GM21381 (cell line): ENCODE measurements at regions not wholly inside any gene's neighbourhood (a gene's known extent, or its start where the extent isn't known, plus 50 kb on each side); places are given as distances from the start of the nearest gene placed in this dataset.
"Not testable (repeated sequence)": the region's sequence is repeated elsewhere in the genome, so short reads cannot be mapped to it uniquely, and the experiment has no call there.

Experiments
- ATAC-seq: cut with Tn5 transposase; IDR thresholded peaks from one replicate; pipeline ENCODE4 v1.9.1; 2021; ENCODE audit warnings: mild to moderate bottlenecking, moderate library complexity; ENCODE audit not compliant: unreplicated experiment

- no peak for ATAC-seq
These were observed 372.1 kb downstream of the ZNF674 start for GRCh38 chrX:46173159-46173558.

DNA sequence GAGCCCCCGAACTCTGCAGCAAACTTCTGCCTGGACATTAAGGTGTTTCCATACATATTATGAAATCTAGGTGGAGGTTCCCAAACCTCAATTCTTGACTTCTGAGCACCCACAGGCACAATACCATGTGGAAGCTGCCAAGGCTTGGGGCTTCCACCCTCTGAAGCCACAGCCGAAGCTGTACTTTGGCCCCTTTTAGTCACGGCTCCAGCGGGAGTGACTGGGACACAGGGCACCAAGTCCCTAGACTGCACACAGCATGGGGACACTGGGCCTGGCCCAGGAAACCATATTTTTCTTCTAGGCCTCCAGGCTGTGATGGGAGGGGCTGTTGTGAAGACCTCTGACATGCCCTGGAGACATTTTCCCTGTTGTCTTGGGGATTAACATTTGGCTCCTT, 373.8 kb downstream of the ZNF674 start:
- not testable (repeated sequence) for ATAC-seq

GRCh38 chrX:46169808-46170207, 375.4 kb downstream of the ZNF674 start:
- ATAC-seq = no peak

GRCh38 chrX:46168254-46168653, 377.0 kb downstream of the ZNF674 start:
- no peak for ATAC-seq

GRCh38 chrX:46165866-46166265, 379.4 kb downstream of the ZNF674 start:
- no peak for ATAC-seq

DNA sequence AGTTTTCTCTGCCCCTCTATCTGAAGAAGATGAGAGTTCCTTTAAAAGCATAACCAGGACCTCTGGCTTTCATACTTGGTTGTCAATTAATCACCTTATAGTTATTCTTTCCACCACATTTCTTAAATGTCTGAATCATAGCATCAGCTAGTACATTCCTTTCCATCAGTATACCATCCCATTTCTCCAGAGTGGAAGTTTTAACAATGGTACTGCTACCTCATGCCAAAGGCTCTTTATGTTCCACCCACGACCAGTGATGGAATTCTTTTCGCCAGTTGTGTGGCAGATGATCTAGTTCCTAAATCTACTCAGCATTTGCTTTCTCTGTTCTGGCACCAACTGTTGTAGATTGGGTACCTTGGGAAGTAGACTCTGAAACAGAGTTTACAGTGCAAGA, 379.8 kb downstream of the ZNF674 start:
- ATAC-seq = no peak

DNA sequence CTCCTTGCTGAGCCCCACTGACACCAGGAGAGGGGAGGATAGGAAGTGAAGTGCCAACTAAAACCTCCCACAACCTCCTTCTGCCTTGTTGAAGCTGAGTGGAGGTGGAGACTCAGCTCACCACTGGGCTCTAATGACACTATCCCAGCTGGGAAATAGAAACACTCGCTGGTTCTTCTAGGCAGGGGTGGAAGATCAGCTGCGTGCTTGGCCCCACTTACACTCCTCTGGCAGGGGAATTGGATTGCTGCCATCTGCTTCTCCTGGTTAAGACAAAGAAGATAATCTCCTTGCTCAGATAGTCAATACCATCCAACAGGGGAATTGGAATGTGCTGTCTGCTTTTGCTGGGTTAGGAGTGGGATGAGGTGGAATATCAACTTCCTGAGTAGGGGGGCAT, 392.5 kb downstream of the ZNF674 start:
- ATAC-seq = no peak

GRCh38 chrX:46151332-46151731, 393.9 kb downstream of the ZNF674 start:
- ATAC-seq = not testable (repeated sequence)

DNA sequence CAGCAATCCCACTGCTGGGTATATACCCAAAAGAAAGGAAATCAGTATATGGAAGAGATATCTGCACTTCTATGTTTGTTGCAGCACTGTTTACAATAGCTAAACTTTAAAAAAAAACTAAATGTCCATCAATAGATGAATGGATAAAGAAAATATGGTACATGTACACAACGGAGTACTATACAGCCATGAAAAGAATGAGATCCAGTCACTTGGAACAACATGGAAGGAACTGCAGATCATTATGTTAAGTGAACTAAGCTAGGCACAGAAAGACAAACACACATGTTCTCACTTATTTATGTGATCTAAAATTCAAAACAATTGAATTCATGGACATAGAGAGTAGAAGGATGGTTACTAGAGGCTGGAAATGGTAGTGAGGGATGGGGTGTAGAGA, 400.7 kb downstream of the ZNF674 start:
- ATAC-seq = no peak

- ATAC-seq = no peak
These were observed 404.9 kb downstream of the ZNF674 start for GRCh38 chrX:46140272-46140671.

- no peak for ATAC-seq
These were observed 415.0 kb downstream of the ZNF674 start for GRCh38 chrX:46130247-46130646.

GRCh38 chrX:46125111-46125510, 420.1 kb downstream of the ZNF674 start:
- no peak for ATAC-seq

DNA sequence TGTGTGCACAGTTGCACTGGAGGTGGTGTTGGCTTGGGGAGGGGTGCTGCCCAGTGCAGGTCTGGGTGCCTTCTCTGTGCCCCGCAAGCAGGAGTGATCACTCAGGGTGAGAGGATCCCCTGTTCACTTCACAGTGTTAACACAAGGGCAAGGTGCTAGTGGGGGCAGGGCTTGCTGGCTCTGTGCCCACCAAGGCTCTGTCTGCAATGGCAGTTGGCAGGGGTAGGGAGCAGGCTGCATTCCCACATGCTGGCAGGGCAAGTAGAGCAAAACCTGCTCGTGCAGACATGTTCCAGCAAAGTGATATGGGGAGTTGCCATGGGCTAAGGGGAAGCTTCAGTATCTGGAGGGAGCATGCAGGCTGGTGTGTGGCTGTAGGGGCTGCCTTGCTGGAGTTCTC, 428.0 kb downstream of the ZNF674 start:
- no peak for ATAC-seq

GRCh38 chrX:46087310-46087709, 457.9 kb downstream of the ZNF674 start:
- not testable (repeated sequence) for ATAC-seq

- not testable (repeated sequence) for ATAC-seq
These were observed 465.1 kb downstream of the ZNF674 start for GRCh38 chrX:46080121-46080520.

DNA sequence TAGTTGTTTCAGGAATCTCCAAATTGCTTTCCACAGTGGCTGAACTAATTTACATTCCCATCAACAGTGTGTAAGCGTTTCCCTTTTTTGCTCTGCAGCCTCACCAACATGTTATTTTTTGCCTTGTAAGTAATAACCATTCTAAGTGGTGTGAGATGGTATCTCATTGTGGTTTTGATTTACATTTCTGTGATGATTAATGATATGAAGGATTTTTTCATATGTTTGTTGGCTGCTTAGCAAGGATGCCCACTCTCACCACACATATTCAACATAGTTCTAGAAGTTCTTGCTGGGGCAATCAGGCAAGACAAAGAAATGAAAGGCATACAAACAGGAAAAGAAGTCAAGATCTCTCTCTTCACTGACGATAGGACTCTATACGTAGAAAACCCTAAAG, 472.4 kb downstream of the ZNF674 start:
- no peak for ATAC-seq

GRCh38 chrX:46072372-46072771, 472.8 kb downstream of the ZNF674 start:
- ATAC-seq = no peak

DNA sequence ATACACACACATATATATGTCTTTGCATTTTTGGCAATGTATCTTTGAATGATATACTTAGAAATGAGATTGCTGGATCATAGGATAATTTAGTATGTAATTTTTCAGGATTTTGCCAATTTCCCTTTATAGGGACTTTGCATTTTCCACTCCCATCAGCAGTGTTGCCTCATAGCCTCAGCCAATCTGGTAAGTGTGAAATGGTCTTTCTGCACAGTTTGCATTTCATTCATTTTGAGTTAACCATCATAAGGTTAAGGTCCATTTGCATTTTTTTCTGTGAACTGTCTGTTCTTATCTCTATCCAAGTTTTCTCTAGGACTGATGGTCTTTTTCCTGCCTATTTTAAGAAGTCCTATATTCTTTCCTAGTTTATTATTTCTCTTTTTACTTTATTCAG, 474.8 kb downstream of the ZNF674 start:
- no peak for ATAC-seq

- no peak for ATAC-seq
These were observed 485.9 kb downstream of the ZNF674 start for GRCh38 chrX:46059316-46059715.

GRCh38 chrX:46044486-46044885, 500.7 kb downstream of the ZNF674 start:
- no peak for ATAC-seq

- ATAC-seq = no peak
These were observed 505.2 kb downstream of the ZNF674 start for GRCh38 chrX:46040001-46040400.

DNA sequence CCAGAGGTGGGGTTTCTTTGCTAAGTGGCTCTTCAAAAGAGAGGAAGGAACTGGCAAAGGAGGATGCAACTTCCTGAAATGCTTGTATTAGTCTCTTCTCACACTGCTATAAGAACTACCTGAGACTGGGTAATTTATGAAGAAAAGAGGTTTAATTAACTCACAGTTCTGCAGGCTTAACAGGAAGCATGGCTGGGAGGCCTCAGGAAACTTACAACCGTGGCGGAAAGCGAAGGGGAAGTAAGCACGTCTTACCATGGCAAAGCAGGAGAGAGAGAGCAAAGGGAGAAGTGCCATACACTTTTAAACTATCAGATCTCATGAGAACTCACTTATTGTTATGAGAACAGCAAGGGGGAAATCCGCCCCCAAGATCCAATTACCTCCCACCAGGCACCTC, 505.7 kb downstream of the ZNF674 start:
- ATAC-seq = no peak

DNA sequence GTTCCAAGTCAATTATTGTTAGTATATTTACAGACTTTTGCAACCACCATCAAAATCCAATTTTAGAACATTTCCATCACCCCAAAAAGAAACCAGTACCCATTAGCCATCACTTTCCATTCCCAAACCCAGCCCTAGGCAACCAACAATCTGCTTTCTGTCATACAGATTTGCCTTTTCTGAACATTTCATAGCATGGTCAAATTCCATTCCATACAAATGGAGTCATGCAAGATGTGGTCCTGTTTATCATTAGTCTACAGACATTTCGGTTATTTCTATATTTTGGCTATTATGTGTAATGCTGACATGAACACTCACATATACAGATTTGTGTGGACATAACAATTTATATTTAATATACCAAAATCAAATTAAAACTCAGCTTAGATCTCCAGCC, 508.7 kb downstream of the ZNF674 start:
- ATAC-seq = no peak

DNA sequence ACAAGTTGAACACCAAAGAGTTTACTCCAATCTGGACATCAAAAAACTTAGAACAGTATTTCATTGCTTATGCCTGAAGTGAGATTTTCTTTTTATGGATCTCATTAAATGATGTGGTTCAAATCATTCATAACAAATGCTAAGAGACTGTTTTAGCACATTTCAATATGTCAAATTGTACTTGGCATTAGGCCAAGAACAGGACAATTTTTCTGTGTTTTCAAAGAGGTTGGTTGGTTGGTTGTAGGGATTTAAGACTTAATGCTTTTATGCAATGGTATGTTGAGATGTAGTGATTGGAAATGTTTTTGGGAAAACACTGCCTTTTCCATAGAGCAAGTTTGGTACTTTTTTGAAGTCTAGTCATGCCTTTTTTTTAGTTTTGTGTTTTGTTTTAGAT, 510.4 kb downstream of the ZNF674 start:
- no peak for ATAC-seq
